ENCODE measurements at regions not wholly inside any gene's neighbourhood (a gene's known extent, or its start where the extent isn't known, plus 50 kb on each side); places are given as distances from the start of the nearest gene placed in this dataset.
"Not testable (repeated sequence)": the region's sequence is repeated elsewhere in the genome, so short reads cannot be mapped to it uniquely, and the experiment has no call there.

GRCh38 chr4:117014236-117014635 lies 71.1 kb downstream of the TRAM1L1 start:
- no peak for DNase-seq

DNA sequence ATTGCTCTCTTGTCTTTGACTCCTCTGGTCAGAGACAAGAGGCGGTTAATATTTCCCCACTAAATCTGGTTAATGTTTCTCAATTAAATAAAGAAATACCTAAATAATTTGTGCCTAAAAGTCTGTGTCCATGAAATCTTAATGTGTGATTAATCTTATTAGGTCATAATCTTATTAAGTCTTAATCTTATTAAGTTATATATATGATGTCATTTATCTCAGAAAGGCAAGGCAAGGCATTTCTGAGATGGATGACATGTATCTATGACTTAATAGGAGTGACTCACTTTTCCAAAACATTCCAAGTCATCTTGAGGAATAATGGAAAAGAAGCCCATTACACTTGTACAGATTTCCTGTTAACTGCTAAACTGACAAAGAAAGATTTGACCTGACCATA lies 74.7 kb downstream of the TRAM1L1 start:
- no peak for DNase-seq

GRCh38 chr4:117001077-117001476 lies 84.3 kb downstream of the TRAM1L1 start:
- DNase-seq = no peak

DNA sequence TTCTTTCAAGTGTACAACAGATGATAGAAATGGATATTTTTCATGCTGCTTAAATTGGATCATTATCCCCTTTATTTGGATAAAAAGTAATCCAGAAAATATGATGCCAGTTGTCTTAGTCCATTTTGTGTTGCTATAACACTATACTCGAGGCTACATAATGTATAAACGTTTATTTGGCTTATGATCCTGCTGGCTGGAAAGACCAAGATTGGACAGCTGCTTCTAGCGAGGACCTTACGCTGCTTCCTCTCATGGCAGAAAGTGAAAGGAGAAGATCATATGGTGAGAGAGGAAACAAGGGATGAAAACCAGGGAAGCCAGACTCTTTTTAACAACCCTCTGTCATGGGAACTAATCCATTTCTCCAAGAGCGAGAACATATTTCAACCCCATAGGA lies 102.7 kb downstream of the TRAM1L1 start:
- DNase-seq = no peak

- DNase-seq = not testable (repeated sequence)
Measured at GRCh38 chr4:116980436-116980835, 104.9 kb downstream of the TRAM1L1 start.

- DNase-seq = no peak
Measured at GRCh38 chr4:116959045-116959444, 126.3 kb downstream of the TRAM1L1 start.

- no peak for DNase-seq
Measured at GRCh38 chr4:116953947-116954346, 131.4 kb downstream of the TRAM1L1 start.

DNA sequence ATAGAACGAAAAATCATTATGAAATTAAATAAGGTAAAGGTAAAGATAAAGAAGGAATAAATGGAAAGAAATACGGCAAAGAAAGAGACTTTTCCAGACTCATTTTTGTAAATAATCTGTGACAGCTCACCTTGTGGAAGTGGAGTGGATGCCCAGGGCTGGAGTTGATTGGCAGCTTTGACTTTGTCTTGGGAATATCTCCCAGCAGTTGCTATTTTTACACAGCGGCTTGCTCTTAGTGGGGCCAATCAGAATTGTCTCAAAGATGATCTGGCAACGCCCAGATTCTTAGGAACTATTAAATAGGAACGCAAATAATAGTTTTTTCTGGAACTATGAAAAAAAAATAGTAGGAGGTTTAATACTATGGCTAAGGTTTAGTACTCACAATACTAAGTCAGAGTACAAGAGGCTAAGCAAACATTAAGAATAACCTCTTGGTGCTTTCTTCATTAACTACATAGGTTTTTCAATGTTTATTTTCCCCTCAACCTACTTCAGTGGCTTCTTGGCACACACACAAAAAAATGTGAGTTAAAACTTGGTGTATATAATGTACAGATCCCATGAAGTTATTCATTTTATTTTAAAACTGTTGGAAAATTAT lies 132.7 kb downstream of the TRAM1L1 start:
- DNase-seq = no peak

GRCh38 chr4:116949856-116950255 lies 135.5 kb downstream of the TRAM1L1 start:
- DNase-seq = no peak

- DNase-seq = no peak
Measured at GRCh38 chr4:116942315-116942714, 143.1 kb downstream of the TRAM1L1 start.

GRCh38 chr4:116930329-116930728 lies 155.0 kb downstream of the TRAM1L1 start:
- DNase-seq = no peak

GRCh38 chr4:116926631-116927295 lies 158.6 kb downstream of the TRAM1L1 start:
- no peak for DNase-seq

DNA sequence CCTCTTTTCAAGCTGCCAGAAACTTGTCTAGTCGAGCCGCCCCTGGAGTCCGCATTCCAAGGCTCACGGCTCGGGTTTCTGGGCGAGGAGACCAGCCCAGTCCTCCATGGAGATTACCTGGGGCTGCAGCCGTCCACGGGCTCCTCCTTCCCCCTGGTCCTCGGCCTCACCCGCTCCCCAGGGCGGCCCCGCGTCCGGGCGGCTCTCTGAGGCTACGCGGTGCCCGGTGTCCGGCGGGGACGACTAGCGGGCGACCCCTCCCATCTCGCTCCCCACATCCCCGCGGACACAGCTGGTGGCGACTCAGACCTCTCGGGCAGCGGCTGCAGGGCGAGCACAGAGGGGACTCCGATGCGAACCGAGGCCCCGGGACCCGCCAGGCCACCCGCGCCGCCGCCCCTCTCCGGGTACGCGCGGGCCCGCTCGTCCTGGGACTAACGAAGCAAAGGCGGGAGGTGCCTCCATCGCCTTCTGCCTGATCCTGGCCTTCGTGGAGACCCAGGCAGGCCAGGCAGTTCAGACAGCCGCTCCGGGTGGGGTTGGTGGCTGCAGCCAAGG lies 159.4 kb downstream of the TRAM1L1 start:
- no peak for DNase-seq

GRCh38 chr4:116923389-116923788 lies 162.0 kb downstream of the TRAM1L1 start:
- DNase-seq = no peak

DNA sequence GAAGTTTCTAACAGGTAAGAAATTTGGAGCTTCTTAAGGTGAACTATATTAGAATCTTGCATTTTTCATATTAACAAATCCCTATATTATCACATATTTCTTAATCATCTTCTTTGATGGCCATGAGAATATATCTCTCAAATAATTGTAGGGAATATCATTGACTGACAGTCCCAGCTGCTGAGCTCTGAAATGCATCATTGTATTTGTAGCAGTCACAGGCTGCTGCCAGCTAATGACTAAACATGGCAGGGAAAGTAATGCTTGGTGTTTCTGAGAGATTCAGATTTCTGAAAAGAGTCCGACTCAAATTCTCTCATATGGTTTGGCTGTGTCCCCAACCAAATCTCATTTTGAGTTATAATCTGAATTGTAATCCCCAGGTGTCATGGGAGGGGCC lies 171.9 kb downstream of the TRAM1L1 start:
- no peak for DNase-seq

GRCh38 chr4:116906758-116907157 lies 178.6 kb downstream of the TRAM1L1 start:
- no peak for DNase-seq

- DNase-seq = no peak
Measured at GRCh38 chr4:116899561-116899960, 185.8 kb downstream of the TRAM1L1 start.

DNA sequence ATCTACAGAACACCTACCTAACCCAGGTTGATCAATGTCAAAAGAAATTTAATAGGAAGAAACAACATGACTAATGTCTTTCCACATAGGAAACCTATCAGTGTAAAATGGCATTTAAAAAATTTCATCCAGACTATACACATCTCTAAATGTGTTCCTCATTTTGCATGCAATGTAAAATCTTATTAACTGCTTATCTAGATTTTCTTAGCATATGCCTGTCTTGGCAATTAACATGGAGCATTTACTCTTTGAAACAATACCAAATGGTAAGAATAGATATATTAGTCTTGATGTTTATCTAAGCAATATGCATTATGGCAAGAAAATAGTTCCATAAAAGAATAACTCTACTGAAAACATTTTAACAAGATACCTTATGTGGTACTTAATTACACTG lies 199.8 kb downstream of the TRAM1L1 start:
- no peak for DNase-seq

DNA sequence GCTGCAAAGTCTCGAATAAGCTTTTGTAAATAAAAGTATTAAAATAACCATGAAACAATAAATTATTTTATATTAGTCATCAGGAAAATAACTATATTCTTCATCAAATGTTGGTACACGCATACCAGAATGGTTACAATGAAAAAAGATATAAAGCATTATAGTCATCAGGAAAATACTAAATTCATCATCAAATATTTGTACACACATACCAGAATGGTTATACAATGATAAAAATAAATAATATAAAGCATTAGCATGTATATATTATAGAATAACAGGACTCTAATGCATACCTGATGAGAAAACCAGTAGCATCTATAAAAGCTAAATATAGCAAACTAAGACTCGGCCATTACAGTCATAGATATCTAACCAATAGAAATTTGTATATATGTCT lies 202.9 kb downstream of the TRAM1L1 start:
- no peak for DNase-seq

DNA sequence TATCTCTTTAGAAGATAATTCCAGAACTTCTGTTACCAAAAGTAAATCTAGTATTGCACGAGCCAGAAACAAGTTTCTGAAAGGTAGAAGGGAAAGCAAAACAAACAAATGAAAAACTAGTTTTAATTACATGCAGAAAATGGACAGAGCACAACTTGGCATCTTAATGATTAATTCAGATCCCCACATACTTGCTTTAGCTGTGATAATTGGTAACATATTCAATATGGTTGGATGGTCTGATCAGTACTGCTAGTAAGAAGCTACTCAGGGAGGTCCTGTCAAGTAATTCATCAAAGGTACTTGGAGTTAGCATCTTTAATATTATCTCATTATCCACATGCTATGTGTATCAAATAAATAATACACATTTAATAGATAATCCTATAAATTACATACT lies 204.3 kb downstream of the TRAM1L1 start:
- no peak for DNase-seq

- no peak for DNase-seq
Measured at GRCh38 chr4:116880625-116881024, 204.8 kb downstream of the TRAM1L1 start.

DNA sequence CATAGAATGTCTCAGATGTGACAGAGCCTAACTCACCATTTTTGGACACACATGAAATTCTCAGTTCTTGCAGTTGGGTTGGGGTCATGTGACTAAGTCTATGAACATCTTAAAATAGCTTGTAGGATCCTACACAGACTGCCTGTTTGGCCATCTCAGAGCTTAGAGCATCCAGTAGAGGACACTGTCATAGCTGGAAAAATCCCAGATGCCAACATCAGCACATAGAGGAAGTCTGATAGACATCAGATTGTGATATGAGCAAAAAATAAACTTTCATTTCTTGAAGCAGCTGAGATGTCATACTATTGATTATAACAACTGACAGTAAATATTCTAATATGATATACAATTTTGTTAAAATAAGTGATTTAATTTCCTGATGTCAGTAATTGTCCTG lies 207.1 kb downstream of the TRAM1L1 start:
- DNase-seq = no peak

- no peak for DNase-seq
Measured at GRCh38 chr4:116877069-116877468, 208.3 kb downstream of the TRAM1L1 start.

- no peak for DNase-seq
Measured at GRCh38 chr4:116872941-116873340, 212.4 kb downstream of the TRAM1L1 start.

DNA sequence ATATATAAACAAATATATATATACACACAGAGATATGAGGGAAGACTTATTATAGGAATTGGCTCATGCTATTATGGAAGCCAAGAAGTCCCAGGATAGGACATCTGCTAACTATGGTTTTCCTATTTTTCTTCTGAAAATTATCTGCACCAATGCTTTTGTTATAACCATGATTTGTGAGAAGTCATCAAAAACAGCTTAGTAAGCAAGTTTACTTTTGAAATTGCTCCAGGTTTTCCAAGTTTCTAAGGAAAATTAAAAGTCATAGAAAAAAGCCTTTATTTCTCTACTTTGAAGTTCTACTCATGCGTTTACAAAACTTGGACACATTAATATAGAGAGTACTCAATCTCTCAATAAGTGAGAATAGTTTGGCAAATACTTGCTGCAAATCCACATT lies 213.1 kb downstream of the TRAM1L1 start:
- no peak for DNase-seq
